Pancreas (tissue), 10 donors: ENCODE measurements at regions not wholly inside any gene's neighbourhood (a gene's known extent, or its start where the extent isn't known, plus 50 kb on each side); places are given as distances from the start of the nearest gene placed in this dataset.
"Not testable (repeated sequence)": the region's sequence is repeated elsewhere in the genome, so short reads cannot be mapped to it uniquely, and the experiment has no call there.

Experiments
- ATAC-seq, 4 donors: fragments of 200-7000 bp; cut with Tn5 transposase; one replicate each; pipeline versions ENCODE4 v1.8.0 to v1.9.1; 2020; ENCODE audit warnings: mild to moderate bottlenecking in 4 of 4, moderate library complexity in 4 of 4
- DNase-seq, 6 donors: peaks; one replicate each; pipeline ENCODE4 v3.0.0-alpha.2; 2020
- FAIRE-seq: peaks from 2 replicates; lab custom pipeline; 2012; peaks lifted over from hg19 to GRCh38; lab: Jason Lieb, UNC
- H3K27ac ChIP-seq, 4 donors: fragments of 200-600 bp; sonication (generic); 1 replicate in 3 of 4; 2 replicates in 1 of 4; pipeline versions ENCODE4 v1.5.0 to v1.8.0; 2020
- H3K27me3 ChIP-seq, 4 donors: fragments of 200-600 bp; one replicate each; pipeline ENCODE4 v1.8.0; 2021
- H3K36me3 ChIP-seq, 3 donors: fragments of 200-600 bp; sonication (generic) in 1 of 3; one replicate each; pipeline versions ENCODE4 v1.5.0 to v1.8.0; 2020 to 2021
- H3K4me1 ChIP-seq, 3 donors: fragments of 200-600 bp; one replicate each; pipeline ENCODE4 v1.8.0; 2021
- H3K4me3 ChIP-seq, 4 donors: fragments of 200-600 bp; sonication (generic) in 2 of 4; one replicate each; pipeline versions ENCODE4 v1.5.0 to v1.8.0; 2020 to 2021
- H3K9me3 ChIP-seq, 4 donors: fragments of 200-600 bp; one replicate each; pipeline ENCODE4 v1.8.0; 2021
- WGBS, 2 donors: extraction: QIAGEN DNeasy Blood & Tissue Kit; methylation state at CpG; one replicate each; pipeline ENCODE4 v1.1.7; 2013; 5-methylcytosine and 5-hydroxymethylcytosine counted together
- intact Hi-C, 3 donors: fragments of 100-400 bp; cut with DNase I; formaldehyde crosslinking; loops; one replicate each; pipeline versions ENCODE4 v1.11.1 to v1.14.2; 2022
- TF ChIP-seq, protein P1 (sequence below), 4 donors: fragments of 200-600 bp; sonication (generic) in 3 of 4; IDR thresholded peaks; one replicate each; pipeline versions ENCODE4 v1.5.0 to v1.8.0; 2021; ENCODE audit warnings: antibody characterized with exemption in 4 of 4
- donor health status: healthy with polysubstance abuse.
- donor health status: DM: no; HTN: no; CAD: no; lungs with moderate emphysema.
- donor health status: DM: no; HTN: no; CAD: no.
- donor health status: control.
- donor health status: control.
- donor health status: Bipolar disorder and iron deficiency.
- donor health status: DM: yes; HTN: yes; CAD: no.
- donor health status: DM: no; HTN: no; CAD: no.
- donor health status: DM: no; HTN: no; CAD: no.
- donor health status: DM: yes; HTN: yes; CAD: no.

DNA sequence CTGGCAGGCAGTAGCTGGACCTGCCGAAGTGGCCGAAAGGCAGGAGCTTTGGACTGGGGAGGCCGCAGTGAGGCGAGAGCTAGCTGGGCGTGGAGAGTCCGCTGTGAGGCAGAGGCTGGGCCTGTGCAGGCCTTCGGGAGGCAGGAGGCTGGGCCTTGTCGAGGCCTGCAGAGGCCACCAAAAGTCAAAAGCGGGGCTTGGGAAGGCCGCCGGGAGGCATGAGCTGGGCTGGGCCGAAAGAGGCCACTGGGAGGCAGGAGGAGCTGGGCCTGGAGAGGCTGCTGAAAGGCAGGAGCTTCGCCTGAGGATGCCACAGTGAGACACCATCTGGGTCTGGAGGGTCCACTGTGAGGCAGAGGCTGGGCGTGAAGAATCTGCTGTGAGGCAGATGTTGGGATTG is 105.8 kb upstream of the TP53BP2 start:
- intact Hi-C loops, H3K27me3 ChIP-seq: not testable (repeated sequence)

DNA sequence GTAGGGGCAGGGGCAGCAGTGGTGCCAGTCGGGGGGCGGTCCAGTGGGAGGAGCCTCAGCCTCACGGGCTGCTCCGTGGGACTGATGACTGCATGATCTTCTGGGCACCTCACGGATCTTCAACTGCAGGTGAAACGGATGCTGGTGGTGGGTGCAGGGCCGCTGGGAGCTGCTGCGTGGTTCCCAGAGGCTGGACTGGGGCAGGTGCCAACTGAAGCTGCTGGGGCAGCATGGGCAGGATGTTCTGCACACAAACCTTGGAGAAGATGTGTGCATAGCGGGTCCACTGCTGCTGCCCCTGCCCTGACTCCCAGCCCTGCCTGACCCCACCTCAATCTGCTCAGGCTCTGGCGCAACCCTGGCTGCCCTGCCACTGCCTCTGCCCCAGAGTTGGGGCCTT is 104.2 kb upstream of the TP53BP2 start:
- FAIRE-seq, H3K27ac ChIP-seq, H3K4me1 ChIP-seq, DNase-seq, H3K9me3 ChIP-seq, intact Hi-C loops, ATAC-seq, H3K27me3 ChIP-seq, H3K4me3 ChIP-seq, H3K36me3 ChIP-seq: not testable (repeated sequence)
- WGBS, 2 donors, result 80 to 97% methylated on average over 6 to 9 of the region's 10 CpGs

More for the DNA sequence above, 105.8 kb upstream of the TP53BP2 start:
- ATAC-seq, FAIRE-seq, H3K4me3 ChIP-seq, H3K36me3 ChIP-seq, DNase-seq, H3K9me3 ChIP-seq, H3K4me1 ChIP-seq, H3K27ac ChIP-seq: not testable (repeated sequence)
- 89 to 96% methylated on average over 14 of the region's 14 CpGs for WGBS, 2 donors

DNA sequence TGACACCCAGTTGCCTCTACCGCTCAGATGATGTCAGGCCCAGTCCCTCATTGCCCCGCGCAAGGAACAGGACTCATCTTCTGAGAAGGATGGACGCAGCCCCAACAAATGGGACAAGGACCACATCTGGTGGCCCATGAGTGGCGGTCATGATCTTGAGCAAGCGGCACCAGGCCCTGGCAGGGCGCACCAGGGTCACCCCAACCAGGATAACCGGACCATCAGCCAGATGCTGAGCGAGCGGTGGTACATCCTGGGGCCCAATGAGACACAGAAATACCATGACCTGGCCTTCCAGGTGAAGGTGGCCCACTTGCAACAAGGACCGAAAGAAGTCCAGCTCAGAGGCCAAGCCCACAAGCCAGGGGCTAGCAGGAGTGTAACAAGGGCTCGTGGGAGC is 102.3 kb upstream of the TP53BP2 start:
- peak in 1 of 6 donors; percentile 32 for DNase-seq
- WGBS, 2 donors, result 95 to 96% methylated on average over 10 to 11 of the region's 12 CpGs
- intact Hi-C loops, H3K27me3 ChIP-seq, H3K4me3 ChIP-seq, ATAC-seq, H3K4me1 ChIP-seq, H3K36me3 ChIP-seq, H3K27ac ChIP-seq, FAIRE-seq, H3K9me3 ChIP-seq: not testable (repeated sequence)

DNA sequence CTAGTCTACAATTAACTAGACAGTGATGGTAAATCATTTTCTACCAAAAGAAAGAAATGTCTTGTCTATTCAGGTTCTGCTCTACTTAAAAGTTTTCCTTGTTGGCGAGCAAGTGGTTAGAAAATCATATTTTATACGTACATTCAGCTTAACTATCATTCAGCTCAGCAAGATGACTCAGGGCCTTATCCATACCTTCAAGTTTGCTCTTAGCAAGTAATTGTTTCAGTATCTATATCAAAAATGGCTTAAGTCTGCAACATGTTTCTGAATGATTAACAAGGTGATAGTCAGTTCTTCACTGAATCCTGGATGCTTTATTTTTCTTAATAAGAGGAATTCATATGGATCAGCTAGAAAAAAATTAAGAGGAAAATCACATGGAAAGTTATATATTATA is 90.8 kb upstream of the TP53BP2 start:
- ATAC-seq, H3K4me3 ChIP-seq, H3K27me3 ChIP-seq, H3K27ac ChIP-seq, FAIRE-seq, H3K9me3 ChIP-seq, DNase-seq, intact Hi-C loops, H3K4me1 ChIP-seq, H3K36me3 ChIP-seq: not testable (repeated sequence)
- 56 to 57% methylated on average over 2 of the region's 2 CpGs for WGBS, 2 donors

DNA sequence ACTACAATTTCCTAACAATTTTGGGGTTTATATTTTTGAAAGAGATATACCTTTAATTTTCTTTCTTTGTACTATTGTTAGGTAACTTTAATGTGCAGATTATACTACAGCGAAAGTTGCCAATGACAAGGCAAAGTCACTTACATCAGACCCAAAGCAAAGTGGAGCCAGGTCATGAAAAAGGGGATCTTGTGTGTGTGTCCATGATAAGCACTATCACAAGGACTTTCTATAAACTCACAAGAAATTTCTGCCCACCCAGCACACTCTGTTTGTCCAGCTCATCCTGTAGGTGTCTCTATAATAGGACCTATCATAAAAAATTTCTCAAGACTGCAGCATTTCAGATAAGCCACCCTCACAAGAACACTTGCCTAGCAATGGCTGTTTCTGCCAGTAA is 85.7 kb upstream of the TP53BP2 start:
- H3K27ac ChIP-seq, H3K4me3 ChIP-seq, FAIRE-seq, H3K9me3 ChIP-seq, intact Hi-C loops, H3K4me1 ChIP-seq, ATAC-seq, H3K36me3 ChIP-seq, DNase-seq, H3K27me3 ChIP-seq: not testable (repeated sequence)
- 50 to 88% methylated on average over 1 of the region's 1 CpG for WGBS, 2 donors

DNA sequence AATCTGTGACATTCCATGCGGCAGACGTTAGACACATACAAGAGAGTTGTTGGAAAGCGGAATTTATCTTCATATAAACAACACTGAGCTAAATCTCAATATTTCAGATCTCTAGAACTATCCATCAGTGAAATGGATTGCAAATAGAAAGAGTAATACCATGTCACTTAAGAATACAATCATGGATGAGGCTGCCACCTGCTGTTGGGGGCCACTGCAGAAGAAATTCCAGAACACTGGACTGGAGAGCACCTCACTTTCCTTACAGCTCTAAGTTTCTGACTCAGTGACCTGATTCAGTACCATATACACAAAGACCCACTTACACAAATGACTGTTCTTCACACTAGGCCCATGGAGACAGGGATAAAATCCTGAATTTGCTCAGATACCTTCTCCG is 75.1 kb upstream of the TP53BP2 start:
- WGBS, 2 donors, result 93 to 96% methylated on average over 1 of the region's 4 CpGs
- not testable (repeated sequence) for H3K27ac ChIP-seq

DNA sequence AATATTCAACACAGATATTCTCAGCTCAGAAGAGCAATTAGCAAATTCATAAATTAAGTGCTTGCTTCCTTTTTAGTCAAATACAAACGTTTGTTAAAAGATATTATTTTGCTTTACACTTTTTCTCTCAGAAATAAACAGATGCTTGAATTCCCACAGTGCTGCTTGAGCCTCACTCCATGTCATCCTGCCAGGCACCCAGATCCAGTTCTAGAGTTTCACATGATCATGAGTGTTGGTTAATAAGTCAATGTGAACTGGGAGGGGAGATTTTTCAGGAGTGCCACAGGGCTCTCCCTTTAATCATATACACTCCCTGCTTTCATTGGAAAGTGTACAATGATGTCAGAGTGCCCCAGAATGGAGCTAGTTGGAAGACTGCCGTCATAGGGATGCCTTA is 69.7 kb upstream of the TP53BP2 start:
- H3K4me3 ChIP-seq, FAIRE-seq, H3K27ac ChIP-seq, H3K4me1 ChIP-seq, H3K36me3 ChIP-seq, H3K9me3 ChIP-seq, intact Hi-C loops, H3K27me3 ChIP-seq, ATAC-seq: not testable (repeated sequence)
- 57% methylated on average over 1 of the region's 2 CpGs; no CpG with 5 or more reads in 1 of the 2 donors for WGBS, 2 donors
- DNase-seq, result peak in 4 of 6 donors; percentile 53 to 76 (median 70)

More for the DNA sequence above, 75.1 kb upstream of the TP53BP2 start:
- intact Hi-C loops, H3K27me3 ChIP-seq, H3K9me3 ChIP-seq, ATAC-seq, H3K4me1 ChIP-seq, FAIRE-seq, H3K4me3 ChIP-seq, H3K36me3 ChIP-seq: not testable (repeated sequence)
- DNase-seq, result peak in 1 of 6 donors; percentile 19

DNA sequence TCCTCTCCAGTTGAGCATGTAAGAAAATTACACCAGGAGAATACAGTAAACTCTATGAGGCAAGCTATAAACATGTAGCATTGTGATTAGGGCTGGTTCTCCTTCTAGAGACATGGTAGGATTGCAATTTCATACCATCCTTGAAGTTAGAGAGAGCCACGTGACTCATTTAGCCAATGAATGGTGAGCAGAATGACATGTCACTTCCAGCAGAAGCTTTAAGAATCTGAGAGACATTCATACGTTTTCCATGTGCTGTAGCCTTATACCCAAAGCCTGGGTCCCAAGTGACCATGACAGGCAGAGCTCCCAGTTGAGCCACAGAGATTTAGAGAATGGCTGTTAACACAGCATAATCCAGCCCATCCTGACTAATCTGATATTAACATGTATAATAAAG is 68.0 kb upstream of the TP53BP2 start:
- H3K27ac ChIP-seq, FAIRE-seq, H3K27me3 ChIP-seq, H3K4me3 ChIP-seq, H3K4me1 ChIP-seq, H3K9me3 ChIP-seq, H3K36me3 ChIP-seq, ATAC-seq, intact Hi-C loops, DNase-seq: not testable (repeated sequence)
- WGBS, 2 donors, result 84 to 86% methylated on average over 2 of the region's 2 CpGs

DNA sequence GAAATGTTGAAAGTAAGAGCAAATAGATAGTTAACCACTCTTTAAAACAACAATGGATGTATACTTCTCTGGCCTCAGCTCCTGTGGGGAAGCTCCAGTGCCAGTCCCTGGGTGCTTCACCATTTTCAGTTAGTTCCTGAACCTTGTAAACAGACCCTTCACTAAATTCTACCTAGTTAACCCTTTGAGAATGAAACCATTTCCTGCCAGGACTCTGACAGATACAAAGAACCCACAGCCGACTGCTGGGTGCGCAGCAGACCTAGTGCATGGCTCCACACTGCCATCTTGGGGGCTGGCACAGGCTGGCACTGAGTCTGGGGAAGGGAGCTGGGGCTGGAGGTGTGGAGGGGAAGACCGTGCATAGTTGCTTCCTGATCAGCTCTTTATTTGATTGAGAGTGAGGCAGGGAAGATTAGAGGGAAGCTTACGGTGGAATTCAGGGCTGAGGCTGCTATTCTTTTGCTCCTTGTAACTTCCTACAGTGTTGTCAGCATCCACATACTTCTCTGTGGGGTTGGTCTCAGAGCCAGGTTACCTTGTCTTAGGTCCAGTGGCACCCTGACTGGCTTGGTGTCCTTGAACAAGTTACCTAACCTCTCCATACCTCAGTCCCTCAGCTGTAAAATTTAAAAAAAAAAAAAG is 62.3 kb upstream of the TP53BP2 start:
- TF ChIP-seq, protein P1, sequence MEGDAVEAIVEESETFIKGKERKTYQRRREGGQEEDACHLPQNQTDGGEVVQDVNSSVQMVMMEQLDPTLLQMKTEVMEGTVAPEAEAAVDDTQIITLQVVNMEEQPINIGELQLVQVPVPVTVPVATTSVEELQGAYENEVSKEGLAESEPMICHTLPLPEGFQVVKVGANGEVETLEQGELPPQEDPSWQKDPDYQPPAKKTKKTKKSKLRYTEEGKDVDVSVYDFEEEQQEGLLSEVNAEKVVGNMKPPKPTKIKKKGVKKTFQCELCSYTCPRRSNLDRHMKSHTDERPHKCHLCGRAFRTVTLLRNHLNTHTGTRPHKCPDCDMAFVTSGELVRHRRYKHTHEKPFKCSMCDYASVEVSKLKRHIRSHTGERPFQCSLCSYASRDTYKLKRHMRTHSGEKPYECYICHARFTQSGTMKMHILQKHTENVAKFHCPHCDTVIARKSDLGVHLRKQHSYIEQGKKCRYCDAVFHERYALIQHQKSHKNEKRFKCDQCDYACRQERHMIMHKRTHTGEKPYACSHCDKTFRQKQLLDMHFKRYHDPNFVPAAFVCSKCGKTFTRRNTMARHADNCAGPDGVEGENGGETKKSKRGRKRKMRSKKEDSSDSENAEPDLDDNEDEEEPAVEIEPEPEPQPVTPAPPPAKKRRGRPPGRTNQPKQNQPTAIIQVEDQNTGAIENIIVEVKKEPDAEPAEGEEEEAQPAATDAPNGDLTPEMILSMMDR (IDR thresholded peaks at IDR 0.05), result peak in 3 of 4 donors; percentile 19 to 27 (median 22)

DNA sequence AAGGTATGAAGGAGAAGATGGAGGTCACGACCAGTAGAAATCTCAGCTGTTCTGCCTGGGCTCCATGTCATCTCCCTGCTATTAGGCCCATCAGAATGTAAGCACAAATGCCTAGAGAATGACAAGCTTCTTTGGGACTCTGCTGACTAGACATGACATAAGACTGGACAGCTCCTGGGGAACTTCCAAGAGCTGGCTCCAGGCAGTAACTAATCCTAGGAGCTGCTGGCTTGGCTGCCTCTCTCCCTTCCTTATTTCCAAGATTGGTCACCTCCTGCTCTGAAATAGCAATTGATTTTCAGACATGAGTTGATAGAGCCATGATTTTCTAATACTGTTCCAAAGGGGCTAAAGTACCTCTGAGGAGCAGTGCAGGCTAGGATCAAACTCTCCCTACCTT is 57.5 kb upstream of the TP53BP2 start:
- H3K27ac ChIP-seq, H3K4me1 ChIP-seq, intact Hi-C loops, DNase-seq, H3K36me3 ChIP-seq, ATAC-seq, H3K27me3 ChIP-seq, H3K9me3 ChIP-seq, H3K4me3 ChIP-seq, FAIRE-seq: not testable (repeated sequence)
- no CpG with 5 or more reads among the region's 1 CpG for WGBS, 2 donors

More for the DNA sequence above, 62.3 kb upstream of the TP53BP2 start:
- ATAC-seq, H3K27me3 ChIP-seq, H3K9me3 ChIP-seq, H3K4me3 ChIP-seq, FAIRE-seq, H3K27ac ChIP-seq, DNase-seq, H3K4me1 ChIP-seq, H3K36me3 ChIP-seq, intact Hi-C loops: not testable (repeated sequence)
- WGBS, 2 donors, result 3 to 4% methylated on average over 3 of the region's 4 CpGs

DNA sequence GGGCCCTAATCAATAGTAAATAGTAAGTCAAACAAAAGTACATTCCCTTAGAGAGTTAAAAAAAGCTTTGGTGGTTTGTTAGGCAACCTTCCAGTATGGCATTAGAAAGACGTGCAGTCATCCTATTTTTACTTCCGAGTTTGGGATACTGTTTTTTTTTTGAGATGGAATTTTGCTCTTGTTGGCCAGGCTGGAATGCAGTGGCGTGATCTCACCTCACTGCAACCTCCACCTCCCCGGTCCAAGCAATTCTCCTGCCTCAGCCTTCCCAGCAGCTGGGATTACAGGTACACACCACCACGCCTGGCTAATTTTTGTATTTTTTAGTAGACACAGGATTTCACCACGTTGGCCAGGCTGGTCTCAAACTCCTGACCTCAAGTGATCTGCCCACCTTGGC is 54.0 kb upstream of the TP53BP2 start:
- H3K4me1 ChIP-seq, H3K9me3 ChIP-seq, H3K27ac ChIP-seq, H3K4me3 ChIP-seq, H3K36me3 ChIP-seq, H3K27me3 ChIP-seq, FAIRE-seq, intact Hi-C loops, ATAC-seq: not testable (repeated sequence)
- WGBS, 2 donors, result 29 to 39% methylated on average over 6 of the region's 6 CpGs
- peak in 2 of 6 donors; percentile 23 to 26 for DNase-seq
